ENCODE measurements at regions not wholly inside any gene's neighbourhood (a gene's known extent, or its start where the extent isn't known, plus 50 kb on each side); places are given as distances from the start of the nearest gene placed in this dataset.

DNA sequence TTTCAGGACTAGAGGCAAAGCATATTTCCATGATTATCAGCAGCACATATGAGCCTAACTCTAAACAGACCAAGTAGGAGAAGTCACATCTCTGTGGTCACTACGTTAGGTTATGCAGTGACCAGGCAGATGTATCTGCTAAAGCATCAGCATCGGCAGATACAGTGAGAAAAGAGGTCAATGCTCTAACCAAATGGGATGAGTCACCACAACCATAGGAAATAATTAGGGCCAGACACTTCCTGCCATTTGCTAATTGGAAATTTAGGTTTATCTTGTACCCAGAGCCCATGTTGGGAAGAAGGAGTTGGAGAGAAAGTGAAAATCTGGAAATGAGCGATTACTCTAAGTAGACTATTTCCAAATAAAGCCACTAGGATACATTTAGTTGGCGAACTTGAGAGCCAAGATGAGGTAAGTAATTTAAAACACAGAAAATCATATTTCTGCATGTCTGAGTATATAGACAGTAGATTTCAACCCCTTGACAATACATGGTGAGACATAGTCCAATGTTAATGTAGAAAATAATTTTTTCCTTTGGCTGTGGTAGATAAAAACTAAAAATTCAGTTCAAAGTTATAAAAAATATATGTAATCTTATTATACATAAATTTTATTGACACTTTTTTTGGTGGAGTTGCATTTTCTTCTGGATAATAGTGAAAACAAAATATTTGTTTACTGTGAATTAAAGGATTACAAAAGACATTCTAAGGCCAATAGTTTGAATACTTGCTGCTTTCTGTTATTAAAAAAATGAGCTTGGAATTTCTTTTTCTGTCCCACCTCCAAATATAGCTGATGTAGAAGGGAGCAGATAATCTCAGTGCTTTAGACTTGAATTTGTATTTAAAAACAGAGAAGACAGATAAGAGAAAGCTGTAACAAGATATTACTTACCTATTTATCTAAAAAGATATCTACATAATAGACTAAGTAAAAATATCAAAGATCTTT, 104.4 kb upstream of the CSNK1A1L start:
- Histone ChIP-seq H3K4me3 (no peak overlapping the region), H3K4me2 (ENCODE audit: unreplicated experiment) (peak overlapping the region; percentile 41), H3K27ac (no peak overlapping the region), H3K36me3 (ENCODE audit: low read depth) (no peaks in the 10 kb centered on the region), H3F3A (ENCODE audit: insufficient read depth) (no peaks in the 10 kb centered on the region; the same call in 1 of the 2 replicates), H4K20me1 (ENCODE audit: insufficient read depth) (no peaks in the 10 kb centered on the region), H3K9me2 (ENCODE audit: insufficient read depth) (no peaks in the 10 kb centered on the region), H3K9me3 (ENCODE audit: low read depth) (no peaks in the 10 kb centered on the region), H3K9ac (no peak overlapping the region), H3K79me2 (ENCODE audit: insufficient read depth) (no peaks in the 10 kb centered on the region), H2AFZ (0 out of 2 replicates have a peak overlapping the region, but pooled peaks have one; percentile 14), H3K27me3 (replicated peaks; ENCODE audit: insufficient read depth) (no peaks in the 10 kb centered on the region), H3K4me1 (ENCODE audit: insufficient read depth) (peaks cover 6% of the 10 kb centered on the region)
- DNase-seq = peak; percentile 48
- in situ Hi-C loops (cut with MboI) = no loop called here
- TF ChIP-seq EZH2phosphoT487 (IDR thresholded peaks at IDR 0.05; ENCODE audit: insufficient read depth, low read depth) = no peak
- TF ChIP-seq EZH2 (IDR thresholded peaks at IDR 0.05; ENCODE audit: insufficient read depth, poor library complexity, severe bottlenecking) = no peak
- 27 to 38% methylated on average over 4 of the region's 4 CpGs for WGBS, 2 experiments (ENCODE audit: low coverage in 1 of 2, low lambda C conversion rate in 2 of 2, missing lambda C conversion rate in 2 of 2)

- in situ Hi-C loops (cut with MboI) = no loop called here
- Histone ChIP-seq H3K4me3 (no peak overlapping the region), H3K9me3 (ENCODE audit: low read depth) (no peaks in the 10 kb centered on the region), H3K9ac (no peak overlapping the region), H3F3A (ENCODE audit: insufficient read depth) (no peaks in the 10 kb centered on the region; the same call in 1 of the 2 replicates), H3K27me3 (replicated peaks; ENCODE audit: insufficient read depth) (no peaks in the 10 kb centered on the region), H4K20me1 (ENCODE audit: insufficient read depth) (no peaks in the 10 kb centered on the region), H3K4me2 (ENCODE audit: unreplicated experiment) (no peak overlapping the region), H2AFZ (no peak overlapping the region), H3K27ac (no peak overlapping the region), H3K9me2 (ENCODE audit: insufficient read depth) (no peaks in the 10 kb centered on the region), H3K4me1 (ENCODE audit: insufficient read depth) (peaks cover 9% of the 10 kb centered on the region), H3K79me2 (ENCODE audit: insufficient read depth) (no peaks in the 10 kb centered on the region), H3K36me3 (ENCODE audit: low read depth) (no peaks in the 10 kb centered on the region)
- TF ChIP-seq EZH2phosphoT487 (IDR thresholded peaks at IDR 0.05; ENCODE audit: insufficient read depth, low read depth) (no peak), EZH2 (IDR thresholded peaks at IDR 0.05; ENCODE audit: insufficient read depth, poor library complexity, severe bottlenecking) (no peak)
- WGBS, 2 experiments (ENCODE audit: low coverage in 1 of 2, low lambda C conversion rate in 2 of 2, missing lambda C conversion rate in 2 of 2) = 51 to 60% methylated on average over 4 of the region's 4 CpGs
- DNase-seq = no peak
These were observed 102.4 kb upstream of the CSNK1A1L start for GRCh38 chr13:37207691-37208451.

- no peaks in the 10 kb centered on the region for H3K9me2 ChIP-seq (ENCODE audit: insufficient read depth)
- no peak overlapping the region for H3K27ac ChIP-seq
- DNase-seq = peak; percentile 16
- H3K4me1 ChIP-seq (ENCODE audit: insufficient read depth) = peaks cover 10% of the 10 kb centered on the region
- no peaks in the 10 kb centered on the region for H4K20me1 ChIP-seq (ENCODE audit: insufficient read depth)
- H3K4me3 ChIP-seq = no peak overlapping the region
- H3K79me2 ChIP-seq (ENCODE audit: insufficient read depth) = no peaks in the 10 kb centered on the region
- in situ Hi-C loops (cut with MboI) = no loop called here
- no peak overlapping the region for H3K9ac ChIP-seq
- no peaks in the 10 kb centered on the region for H3F3A ChIP-seq (ENCODE audit: insufficient read depth)
- no peaks in the 10 kb centered on the region for H3K9me3 ChIP-seq (ENCODE audit: low read depth)
- no peaks in the 10 kb centered on the region for H3K27me3 ChIP-seq (replicated peaks; ENCODE audit: insufficient read depth)
- H3K4me2 ChIP-seq (ENCODE audit: unreplicated experiment) = no peak overlapping the region
- WGBS, 2 experiments (ENCODE audit: low coverage in 1 of 2, low lambda C conversion rate in 2 of 2, missing lambda C conversion rate in 2 of 2) = 76 to 77% methylated on average over 2 of the region's 2 CpGs
- H2AFZ ChIP-seq = no peak overlapping the region
- no peaks in the 10 kb centered on the region for H3K36me3 ChIP-seq (ENCODE audit: low read depth)
- TF ChIP-seq EZH2 (IDR thresholded peaks at IDR 0.05; ENCODE audit: insufficient read depth, poor library complexity, severe bottlenecking) (no peak), EZH2phosphoT487 (IDR thresholded peaks at IDR 0.05; ENCODE audit: insufficient read depth, low read depth) (no peak)
These were observed 96.8 kb upstream of the CSNK1A1L start for GRCh38 chr13:37202264-37202663.

- Histone ChIP-seq H3K9me3 (ENCODE audit: low read depth) (no peaks in the 10 kb centered on the region), H3K36me3 (ENCODE audit: low read depth) (no peaks in the 10 kb centered on the region), H3K4me2 (ENCODE audit: unreplicated experiment) (no peak overlapping the region), H3K27me3 (replicated peaks; ENCODE audit: insufficient read depth) (no peaks in the 10 kb centered on the region), H3K4me3 (no peak overlapping the region), H4K20me1 (ENCODE audit: insufficient read depth) (no peaks in the 10 kb centered on the region), H3K4me1 (ENCODE audit: insufficient read depth) (peaks cover 10% of the 10 kb centered on the region), H3K9me2 (ENCODE audit: insufficient read depth) (no peaks in the 10 kb centered on the region), H3K27ac (no peak overlapping the region), H2AFZ (no peak overlapping the region), H3K79me2 (ENCODE audit: insufficient read depth) (no peaks in the 10 kb centered on the region), H3F3A (ENCODE audit: insufficient read depth) (no peaks in the 10 kb centered on the region), H3K9ac (no peak overlapping the region)
- WGBS, 2 experiments (ENCODE audit: low coverage in 1 of 2, low lambda C conversion rate in 2 of 2, missing lambda C conversion rate in 2 of 2) = 82 to 85% methylated on average over 5 of the region's 5 CpGs
- TF ChIP-seq EZH2 (IDR thresholded peaks at IDR 0.05; ENCODE audit: insufficient read depth, poor library complexity, severe bottlenecking) = no peak
- TF ChIP-seq EZH2phosphoT487 (IDR thresholded peaks at IDR 0.05; ENCODE audit: insufficient read depth, low read depth) = no peak
- no peak for DNase-seq
- in situ Hi-C loops (cut with MboI) = no loop called here
These were observed 95.6 kb upstream of the CSNK1A1L start for GRCh38 chr13:37201081-37201480.
